ENCODE measurements at regions not wholly inside any gene's neighbourhood (a gene's known extent, or its start where the extent isn't known, plus 50 kb on each side); places are given as distances from the start of the nearest gene placed in this dataset.

DNA sequence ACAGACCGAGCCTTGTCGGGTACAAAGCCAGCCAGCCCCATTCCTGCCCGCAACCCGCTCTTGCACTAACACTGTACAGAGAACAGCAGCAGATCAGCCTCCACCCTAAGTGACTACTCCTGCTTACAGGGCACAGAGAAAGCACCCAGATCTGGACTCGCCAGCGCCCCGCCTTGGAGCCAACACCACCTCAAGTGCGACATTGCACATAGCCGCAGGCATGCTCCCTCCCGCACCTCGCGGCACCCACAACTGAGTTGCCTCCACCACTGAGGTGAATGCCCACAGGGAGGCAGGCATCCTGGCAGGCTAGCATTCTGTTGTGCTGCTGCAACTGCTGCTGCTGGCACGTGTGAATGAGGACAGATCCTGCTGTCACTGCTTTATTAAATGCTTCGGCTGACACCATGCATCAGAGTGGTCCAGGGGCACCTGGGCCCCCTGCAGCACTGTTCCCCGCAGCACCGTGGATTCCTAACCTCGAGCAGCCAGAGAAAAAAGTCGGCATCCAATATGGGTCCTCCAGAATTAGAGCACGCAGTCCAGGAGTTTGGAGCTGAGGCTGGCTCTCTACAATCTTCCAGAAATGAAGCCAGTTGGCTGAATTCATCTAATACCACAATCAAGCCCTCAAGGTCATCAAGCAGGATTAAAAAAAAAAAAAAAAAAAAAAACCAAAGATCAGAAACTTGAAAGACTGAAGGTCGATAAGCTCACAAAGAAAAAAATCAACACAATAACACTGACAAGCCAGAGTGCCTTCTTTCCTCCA lies 352.9 kb downstream of the GASK1B start:
- TF ChIP-seq CTCF (conservative IDR thresholded peaks at IDR 0.05; ENCODE audit: low read length) (no peak), EZH2phosphoT487 (IDR thresholded peaks at IDR 0.05; ENCODE audit: borderline replicate concordance, low read depth, low read length) (no peak)
